A549 (cell line): ENCODE measurements at regions not wholly inside any gene's neighbourhood (a gene's known extent, or its start where the extent isn't known, plus 50 kb on each side); places are given as distances from the start of the nearest gene placed in this dataset.

Source experiments
- ESRRA ChIP-seq: fragments of 150-350 bp; IDR thresholded peaks from 2 replicates; pipeline ENCODE4 v1.6.1; 2014; ENCODE audit warnings: mild to moderate bottlenecking, low read length, borderline replicate concordance
- ZC3H11A ChIP-seq: fragments of 450-650 bp; IDR thresholded peaks from 2 replicates; pipeline ENCODE4 v1.6.1; 2014; ENCODE audit warnings: antibody characterized with exemption, mild to moderate bottlenecking

- TF ChIP-seq ZC3H11A (no peak), ESRRA (no peak)
Observed at GRCh38 chr16:51877686-51878085, 669.3 kb downstream of the TOX3 start.
